ENCODE measurements at regions not wholly inside any gene's neighbourhood (a gene's known extent, or its start where the extent isn't known, plus 50 kb on each side); places are given as distances from the start of the nearest gene placed in this dataset.

- no peak for DNase-seq
Measured at GRCh38 chr11:120061036-120061760, 76.7 kb downstream of the TRIM29 start.

- no peak for DNase-seq
Measured at GRCh38 chr11:120060512-120060911, 77.4 kb downstream of the TRIM29 start.

GRCh38 chr11:120058931-120059330, 79.0 kb downstream of the TRIM29 start:
- DNase-seq: no peak

- no peak for DNase-seq
Measured at GRCh38 chr11:120057595-120058581, 80.0 kb downstream of the TRIM29 start.

GRCh38 chr11:120057028-120057330, 80.9 kb downstream of the TRIM29 start:
- no peak for DNase-seq

GRCh38 chr11:120056301-120057027, 81.4 kb downstream of the TRIM29 start:
- no peak for DNase-seq

- DNase-seq: no peak
Measured at GRCh38 chr11:120055646-120056045, 82.3 kb downstream of the TRIM29 start.

GRCh38 chr11:120054753-120055045, 83.2 kb downstream of the TRIM29 start:
- DNase-seq: no peak

GRCh38 chr11:120054016-120054752, 83.7 kb downstream of the TRIM29 start:
- DNase-seq: no peak

- no peak for DNase-seq
Measured at GRCh38 chr11:120052196-120052775, 85.6 kb downstream of the TRIM29 start.

- peak in 1 of 3 donors; percentile 23 for DNase-seq
Measured at GRCh38 chr11:120044011-120044675, 93.8 kb downstream of the TRIM29 start.

- DNase-seq: no peak
Measured at GRCh38 chr11:120043328-120043945, 94.5 kb downstream of the TRIM29 start.

- DNase-seq: no peak
Measured at GRCh38 chr11:120041625-120042024, 96.3 kb downstream of the TRIM29 start.

GRCh38 chr11:120040151-120040840, 97.6 kb downstream of the TRIM29 start:
- no peak for DNase-seq

GRCh38 chr11:120039039-120039438, 98.9 kb downstream of the TRIM29 start:
- no peak for DNase-seq

GRCh38 chr11:120037111-120037510, 100.8 kb downstream of the TRIM29 start:
- DNase-seq: no peak

- no peak for DNase-seq
Measured at GRCh38 chr11:120035756-120036155, 102.2 kb downstream of the TRIM29 start.

GRCh38 chr11:120034881-120035630, 102.9 kb downstream of the TRIM29 start:
- peak; percentile 40 to 73 (median 55) for DNase-seq
